ENCODE measurements at regions not wholly inside any gene's neighbourhood (a gene's known extent, or its start where the extent isn't known, plus 50 kb on each side); places are given as distances from the start of the nearest gene placed in this dataset.

GRCh38 chr11:82403640-82404305, 329.9 kb downstream of the FAM181B start:
- H2BK20ac ChIP-seq (ENCODE audit: low read depth, low read length), result no peak overlapping the region
- dilution Hi-C loops (cut with HindIII; ENCODE audit: low sequenced_read_pairs, unreplicated experiment), result no loop called here
- no peak for DNase-seq
- H3K18ac ChIP-seq (ENCODE audit: low read depth, low read length), result no peak overlapping the region
- no TSS peak for BruUV-seq (replicated peaks)
- no peak overlapping the region for H2AK5ac ChIP-seq (ENCODE audit: low read depth, low read length)
- in situ Hi-C loops (cut with MboI; ENCODE audit: low sequenced_read_pairs), result no loop called here
- no peak overlapping the region for H3K9ac ChIP-seq (ENCODE audit: low read depth, low read length)
- H3K4me2 ChIP-seq (ENCODE audit: low read depth, low read length), result no peak overlapping the region
- no peak overlapping the region for H3K4me3 ChIP-seq (ENCODE audit: insufficient read depth, low read depth, low read length)
- no peak overlapping the region for H2BK5ac ChIP-seq (ENCODE audit: low read depth, low read length, poor library complexity, severe bottlenecking)
- no peak overlapping the region for H2AFZ ChIP-seq (replicated peaks; ENCODE audit: low read length, poor library complexity)
- ChIA-PET POLR2A (ENCODE audit: unreplicated experiment) (no interaction called here), CTCF (no interaction called here)
- H3K36me3 ChIP-seq (ENCODE audit: control insufficient read depth, insufficient read depth, low read length), result no peaks in the 10 kb centered on the region
- H2AK9ac ChIP-seq (replicated peaks; ENCODE audit: low read depth, low read length, poor library complexity), result no peak overlapping the region
- H4K20me1 ChIP-seq (ENCODE audit: insufficient read depth, low read length), result no peaks in the 10 kb centered on the region
- intact Hi-C loops (cut with micrococcal nuclease), result no loop called here
- H3K56ac ChIP-seq (ENCODE audit: extremely low read depth, insufficient read depth, low read length), result no peak overlapping the region
- H3K9me3 ChIP-seq (ENCODE audit: control insufficient read depth, insufficient read depth, low read length), result peaks cover 2% of the 10 kb centered on the region; the same call in 1 of the 2 replicates
- H2BK120ac ChIP-seq (ENCODE audit: low read depth, low read length), result no peak overlapping the region
- no peaks in the 10 kb centered on the region for H3K27me3 ChIP-seq (ENCODE audit: control insufficient read depth, insufficient read depth, low read length)
- ATAC-seq (ENCODE audit: low read depth), result no peak
- H3K27ac ChIP-seq (ENCODE audit: insufficient read depth, low read length), result no peak overlapping the region
- TF ChIP-seq SMC3 (IDR thresholded peaks at IDR 0.05; ENCODE audit: low read depth, low read length) (no peak), MAZ (IDR thresholded peaks at IDR 0.05; ENCODE audit: borderline replicate concordance, low read depth, low read length) (no peak), ELK1 (IDR thresholded peaks at IDR 0.05; ENCODE audit: borderline replicate concordance, low read depth, low read length) (no peak), RCOR1 (IDR thresholded peaks at IDR 0.05; ENCODE audit: insufficient replicate concordance, low read length) (no peak), MXI1 (IDR thresholded peaks at IDR 0.05; ENCODE audit: borderline replicate concordance, low read depth, low read length) (no peak), USF2 (IDR thresholded peaks at IDR 0.05; ENCODE audit: low read depth, low read length) (no peak)
- no peak overlapping the region for H3K14ac ChIP-seq (replicated peaks; ENCODE audit: low read depth, low read length)
- no peak overlapping the region for H2BK15ac ChIP-seq (ENCODE audit: low read depth, low read length)
- no peaks in the 10 kb centered on the region for H3K79me1 ChIP-seq (ENCODE audit: low read depth in 1 of 2, low read length in 2 of 2)
- 94% methylated on average over 21 of the region's 49 CpGs; no CpG with 5 or more reads in 1 of the 2 experiments for WGBS, 2 experiments (ENCODE audit: extremely low coverage in 2 of 2, insufficient read length in 1 of 2)
- H3K4ac ChIP-seq (ENCODE audit: low read depth, low read length), result no peak overlapping the region
- H3K4me1 ChIP-seq (ENCODE audit: control insufficient read depth, insufficient read depth, low read length), result no peaks in the 10 kb centered on the region
- H4K5ac ChIP-seq (ENCODE audit: low read depth, low read length), result no peak overlapping the region
- no peak overlapping the region for H3K23ac ChIP-seq (ENCODE audit: low read depth, low read length)
- no peaks in the 10 kb centered on the region for H3K9me1 ChIP-seq (ENCODE audit: insufficient read depth, low read length)
- no peak overlapping the region for H4K91ac ChIP-seq (ENCODE audit: insufficient read depth, low read depth, low read length)
- H4K8ac ChIP-seq (ENCODE audit: low read depth in 2 of 2, low read length in 2 of 2), result no peak overlapping the region
